HG03108 (cell line): ENCODE measurements at regions not wholly inside any gene's neighbourhood (a gene's known extent, or its start where the extent isn't known, plus 50 kb on each side); places are given as distances from the start of the nearest gene placed in this dataset.
A peak's percentile ranks its signal among the peaks of the same experiment; 100 is the strongest.

Source experiments
- ATAC-seq: cut with Tn5 transposase; IDR thresholded peaks from one replicate; pipeline ENCODE4 v1.9.1; 2021; ENCODE audit warnings: moderate library complexity; ENCODE audit not compliant: unreplicated experiment

DNA sequence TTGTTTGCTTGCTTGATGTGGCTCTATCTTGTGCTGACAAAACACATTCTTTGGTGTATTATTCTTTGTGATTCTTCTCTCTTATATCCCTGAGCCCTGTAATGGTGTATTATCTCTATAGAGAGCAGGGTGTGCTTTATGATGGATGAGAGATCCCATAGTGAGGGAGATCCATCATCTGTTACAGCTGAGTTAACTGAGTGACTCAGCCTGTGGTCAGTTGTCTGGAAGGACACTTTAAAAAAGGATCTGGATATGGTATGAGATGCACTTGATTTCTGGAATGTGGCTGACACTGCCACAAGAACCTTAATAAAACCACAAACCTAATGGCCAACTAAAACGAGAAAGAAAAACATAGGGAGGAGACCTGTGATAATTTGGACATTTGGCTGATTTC is 461.4 kb upstream of the SYT1 start:
- no peak for ATAC-seq

DNA sequence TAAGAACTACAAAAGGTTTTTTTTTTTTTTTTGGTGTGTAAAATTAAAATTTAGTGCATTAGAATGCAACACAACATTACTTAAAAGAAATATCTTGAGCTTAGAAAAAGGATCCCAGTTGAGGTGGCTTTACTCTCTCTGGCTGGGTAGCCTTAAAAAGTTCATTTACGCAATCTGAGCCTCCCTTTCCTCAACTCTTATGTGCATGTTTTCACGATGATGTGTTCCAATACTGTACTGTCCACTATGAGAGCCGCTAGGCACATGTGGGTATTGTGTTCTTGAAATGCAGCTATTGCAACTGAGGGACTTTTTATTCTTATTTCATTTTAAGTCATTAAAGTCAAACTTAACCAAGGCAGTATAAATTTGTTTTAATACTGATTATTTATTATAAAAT is 460.9 kb upstream of the SYT1 start:
- ATAC-seq = no peak

DNA sequence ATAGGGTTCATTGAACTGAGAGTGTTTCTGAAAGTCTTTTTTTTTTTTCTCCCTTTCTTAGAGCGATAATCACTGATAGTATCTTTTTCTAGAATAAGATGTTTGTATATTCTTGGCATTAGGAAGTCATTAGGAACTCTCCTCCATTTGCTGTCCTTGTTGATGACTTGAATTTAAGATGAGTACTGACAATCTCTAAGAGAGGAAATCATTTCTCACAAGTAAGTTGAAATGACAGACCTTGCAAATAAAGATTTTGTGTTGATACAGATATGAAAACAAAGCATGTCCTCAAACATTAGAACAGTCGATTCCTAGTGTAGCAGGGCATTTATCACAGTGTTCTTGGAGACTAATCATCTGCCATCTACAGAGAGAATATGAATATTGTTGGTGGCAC is 458.4 kb upstream of the SYT1 start:
- no peak for ATAC-seq

DNA sequence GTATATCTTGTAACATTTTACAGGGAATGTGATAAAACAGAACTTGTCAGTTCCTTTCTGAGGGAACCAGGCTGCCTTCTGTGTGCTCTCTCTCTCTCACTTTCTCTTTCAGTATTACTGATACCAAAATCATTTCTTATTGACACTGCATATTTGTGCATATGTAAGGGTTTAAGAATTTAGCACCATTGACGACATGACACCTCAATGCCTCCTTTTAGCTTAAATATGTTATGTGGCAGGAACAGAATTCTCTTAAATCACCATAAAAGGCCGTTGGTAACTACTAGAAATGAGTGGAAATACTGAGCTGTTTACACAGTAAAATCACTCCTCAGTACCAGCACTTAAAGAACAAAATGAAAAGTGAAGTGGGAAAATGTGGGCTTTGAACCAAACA is 457.7 kb upstream of the SYT1 start:
- no peak for ATAC-seq

DNA sequence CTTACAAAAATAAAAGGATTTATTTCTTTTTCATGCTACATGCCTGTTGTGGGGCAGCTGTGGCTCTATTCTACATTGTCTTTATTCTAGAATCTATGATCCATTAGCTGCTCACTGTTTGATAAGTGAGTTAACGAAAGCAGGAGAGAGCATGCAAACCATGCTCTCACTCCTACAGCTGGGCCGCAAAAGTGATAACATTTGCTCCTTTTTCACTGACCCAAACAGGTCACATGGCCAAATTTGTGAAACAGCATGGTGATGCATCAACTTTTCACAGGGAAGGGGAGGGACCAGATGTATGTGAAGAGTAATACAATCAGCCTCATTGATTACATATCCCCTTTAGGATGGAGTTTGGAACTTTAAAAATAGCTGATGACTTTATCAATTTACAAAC is 456.9 kb upstream of the SYT1 start:
- ATAC-seq = no peak

DNA sequence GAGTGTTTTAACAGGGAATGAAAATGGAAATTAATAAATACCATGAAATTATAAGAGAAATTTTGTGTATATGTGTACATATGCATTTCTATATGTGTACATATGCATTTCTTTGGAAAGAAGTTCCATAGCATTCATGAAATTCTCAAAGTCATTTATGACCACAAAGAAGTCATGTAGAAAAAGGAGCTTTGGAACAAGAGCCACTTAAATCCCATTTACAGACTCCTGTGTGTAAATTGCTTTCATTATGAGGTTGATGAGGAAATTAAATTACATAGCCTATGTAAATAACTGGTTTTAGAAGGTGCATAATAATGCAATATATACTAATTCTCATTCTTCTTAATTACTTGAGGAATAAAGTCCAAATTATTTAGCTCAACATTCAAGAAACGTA is 450.5 kb upstream of the SYT1 start:
- ATAC-seq = no peak

DNA sequence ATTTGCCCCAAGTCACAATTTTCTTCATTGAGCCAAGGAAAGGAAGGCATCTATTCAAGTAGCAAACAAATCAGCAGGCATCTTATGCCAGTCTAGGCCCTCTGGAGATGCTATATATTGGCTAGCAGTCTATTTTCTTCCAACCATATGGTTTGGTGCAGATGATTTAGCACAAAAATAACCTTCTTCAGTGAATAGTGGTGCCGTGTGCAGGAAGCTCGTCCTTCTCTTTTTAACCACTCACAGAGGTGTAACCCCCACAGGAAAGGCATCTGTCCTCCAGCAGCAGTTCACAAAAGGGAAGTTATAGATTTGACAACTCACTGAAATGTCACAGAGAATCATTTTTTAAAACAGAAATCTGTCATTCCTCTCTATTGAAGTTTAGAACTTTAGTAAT is 445.7 kb upstream of the SYT1 start:
- no peak for ATAC-seq

DNA sequence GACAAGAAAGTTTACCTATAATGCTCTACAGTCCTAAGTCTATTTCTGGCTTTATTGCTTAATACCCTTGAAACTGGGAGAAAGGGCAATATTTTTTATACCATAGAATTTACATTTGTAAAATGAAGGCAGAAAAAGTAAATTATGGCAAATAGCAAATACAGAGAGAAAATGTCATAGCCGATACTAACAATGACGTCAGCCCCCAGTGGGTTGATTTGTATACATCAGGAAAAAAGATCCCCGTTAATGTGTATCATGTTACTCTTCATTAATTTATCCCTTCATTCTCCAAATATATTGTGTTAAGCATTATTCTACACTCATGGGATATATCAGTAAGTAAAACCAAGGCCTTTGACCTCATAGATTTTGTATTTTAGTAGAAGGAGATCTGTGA is 445.1 kb upstream of the SYT1 start:
- no peak for ATAC-seq

DNA sequence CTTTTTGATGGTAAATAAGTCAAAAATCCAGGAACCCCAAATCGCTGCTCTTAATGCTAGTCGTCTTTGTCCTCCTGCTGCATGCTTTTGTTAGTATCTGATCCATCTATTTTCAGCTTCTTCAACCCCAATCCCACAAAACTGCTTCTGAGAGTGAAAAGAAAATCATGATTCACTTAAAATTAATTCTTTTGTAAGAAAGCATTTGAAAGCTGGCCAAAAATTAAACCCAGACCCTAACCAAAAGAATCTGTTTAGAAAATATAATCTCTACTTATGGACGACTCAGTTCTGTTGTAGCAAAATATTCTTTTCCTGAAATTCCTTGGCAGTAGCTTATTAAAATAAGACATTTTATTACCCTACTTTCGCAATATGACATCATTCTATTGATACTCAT is 443.6 kb upstream of the SYT1 start:
- no peak for ATAC-seq

DNA sequence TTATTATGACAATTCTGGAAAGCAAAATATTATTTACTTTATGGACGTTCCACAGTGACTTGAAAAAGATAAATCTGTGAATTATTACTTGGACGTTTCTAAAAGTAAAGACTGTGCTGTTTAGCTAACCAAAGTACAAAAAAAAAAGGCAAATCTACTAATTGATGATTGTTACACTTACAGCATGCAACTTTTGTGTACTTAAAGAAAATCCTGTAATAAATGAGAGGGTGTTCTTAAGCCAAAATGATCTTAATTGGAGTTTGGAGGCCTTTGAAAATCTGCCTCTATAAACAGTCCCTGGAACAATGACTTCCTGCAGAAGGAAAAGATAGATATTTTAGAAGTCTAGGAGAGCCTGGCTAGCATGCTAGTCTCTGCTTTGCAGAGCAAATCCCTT is 434.0 kb upstream of the SYT1 start:
- no peak for ATAC-seq

DNA sequence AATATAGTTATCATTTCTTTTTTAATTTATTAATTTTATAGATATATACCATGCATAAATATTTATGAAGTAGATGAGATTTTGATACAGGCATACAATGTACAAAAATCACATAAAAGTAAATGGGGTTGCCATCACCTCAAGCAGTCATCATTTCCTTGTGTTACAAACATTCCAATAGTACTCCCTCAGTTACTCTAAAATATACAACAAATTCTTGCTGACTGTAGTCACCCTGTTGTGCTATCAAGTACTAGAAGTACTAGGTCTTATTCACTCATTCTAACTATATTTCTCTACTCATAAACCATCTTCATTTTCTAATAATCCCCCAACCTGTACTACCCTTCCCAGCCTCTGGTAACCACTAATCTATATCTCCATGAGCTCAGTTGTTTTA is 432.6 kb upstream of the SYT1 start:
- no peak for ATAC-seq

DNA sequence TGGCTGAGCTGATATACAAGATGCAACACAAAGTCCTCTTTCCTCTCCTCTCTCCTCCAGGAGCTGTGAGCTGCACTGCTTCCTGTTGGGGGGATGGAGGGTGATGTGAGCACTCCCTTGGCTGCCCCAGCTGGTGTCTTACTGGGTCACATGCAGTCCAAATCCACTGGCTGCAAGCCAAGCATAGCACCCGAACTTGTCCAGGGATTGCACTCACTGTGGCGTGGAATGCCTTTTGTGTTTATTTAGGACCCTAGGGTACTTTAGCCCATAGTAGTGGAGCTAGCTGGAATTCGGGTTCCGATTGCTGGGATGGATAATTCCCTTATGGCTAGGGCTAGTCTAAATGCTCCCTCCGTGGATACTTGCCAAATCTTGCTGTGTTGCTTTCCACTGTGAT is 424.9 kb upstream of the SYT1 start:
- ATAC-seq = no peak

DNA sequence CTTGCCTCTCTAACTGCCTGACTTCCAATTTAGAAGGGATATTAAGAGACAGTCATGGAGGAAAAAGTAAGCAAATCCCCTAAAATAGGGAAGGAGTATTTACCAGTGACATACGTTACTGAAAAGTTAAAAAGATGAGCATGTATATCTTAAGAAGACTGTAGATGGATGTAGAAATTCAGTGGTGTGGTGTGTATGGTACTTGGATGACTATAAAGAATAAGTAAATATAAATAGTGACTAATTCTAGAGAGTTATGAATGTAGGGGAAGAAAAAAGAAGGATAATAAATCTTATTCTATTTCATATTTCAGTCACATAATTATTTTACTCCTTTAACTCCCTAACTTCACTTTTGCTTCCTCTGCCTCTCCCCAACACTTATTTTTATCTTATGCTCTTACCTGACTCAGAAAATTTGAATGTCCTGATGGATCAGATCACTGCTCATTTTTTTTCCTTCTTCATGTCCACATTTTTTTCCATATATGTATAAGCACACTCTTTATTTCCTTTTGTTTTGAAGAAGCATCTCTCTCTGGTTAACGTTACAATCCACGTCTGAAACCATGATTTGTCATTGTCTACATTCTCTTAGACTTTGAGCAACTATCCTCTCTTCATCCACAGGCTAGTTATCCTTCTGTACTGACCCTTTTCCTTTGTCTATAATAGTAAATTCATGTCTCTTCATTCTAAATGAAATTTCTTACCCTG is 422.7 kb upstream of the SYT1 start:
- no peak for ATAC-seq

DNA sequence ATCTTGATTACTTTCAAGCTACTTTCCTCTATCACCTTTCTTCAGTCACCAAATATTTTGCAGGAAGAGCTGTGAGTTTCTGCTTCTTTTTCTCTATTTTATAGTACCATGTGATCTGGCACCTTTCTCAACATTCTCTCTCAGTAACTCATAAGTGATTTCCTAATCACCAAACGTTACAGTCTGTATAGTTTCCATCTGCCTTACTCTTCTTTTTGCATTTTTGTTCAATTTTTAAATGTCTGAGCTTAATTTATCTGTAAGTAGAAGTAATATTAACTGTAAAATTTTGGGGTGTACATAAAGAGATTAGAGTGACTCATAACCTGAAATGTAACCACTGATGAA is 422.1 kb upstream of the SYT1 start:
- ATAC-seq = no peak

DNA sequence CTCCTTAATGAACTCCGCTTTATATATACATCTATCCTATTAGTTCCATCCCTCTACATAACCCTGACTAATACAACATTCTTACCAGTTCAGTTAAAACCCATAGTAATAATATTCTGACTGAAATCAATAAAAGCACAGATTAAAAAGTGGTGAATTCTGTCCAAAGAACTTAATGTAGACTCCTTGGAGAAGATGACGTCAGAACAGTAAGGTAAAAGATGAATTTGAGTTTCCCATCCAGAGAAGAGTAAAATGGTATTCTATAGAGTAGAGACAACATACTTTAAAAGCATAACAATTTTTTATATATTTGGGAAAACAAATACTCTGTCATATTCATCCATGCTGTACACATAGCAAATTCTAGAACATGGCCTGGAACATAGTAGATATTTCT is 418.0 kb upstream of the SYT1 start:
- no peak for ATAC-seq

DNA sequence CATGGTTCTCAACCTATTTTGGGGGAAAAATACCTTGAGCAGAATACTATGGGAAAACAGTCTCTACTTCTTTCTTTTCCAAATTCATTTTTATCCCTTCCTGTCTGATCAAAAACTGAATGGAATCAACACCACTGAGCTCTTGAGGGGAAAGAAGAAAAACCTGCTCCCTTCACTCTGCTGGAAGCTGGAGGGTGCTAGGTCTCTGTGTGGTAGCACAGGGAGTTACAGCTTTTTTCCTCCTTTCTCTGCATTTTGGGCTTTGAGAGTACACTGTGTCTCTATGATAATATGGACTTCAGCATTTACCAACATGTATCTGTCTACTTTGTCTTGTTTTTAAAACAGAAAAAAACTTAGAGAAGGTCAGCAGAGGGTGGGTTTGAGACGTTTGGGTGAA is 417.2 kb upstream of the SYT1 start:
- no peak for ATAC-seq

DNA sequence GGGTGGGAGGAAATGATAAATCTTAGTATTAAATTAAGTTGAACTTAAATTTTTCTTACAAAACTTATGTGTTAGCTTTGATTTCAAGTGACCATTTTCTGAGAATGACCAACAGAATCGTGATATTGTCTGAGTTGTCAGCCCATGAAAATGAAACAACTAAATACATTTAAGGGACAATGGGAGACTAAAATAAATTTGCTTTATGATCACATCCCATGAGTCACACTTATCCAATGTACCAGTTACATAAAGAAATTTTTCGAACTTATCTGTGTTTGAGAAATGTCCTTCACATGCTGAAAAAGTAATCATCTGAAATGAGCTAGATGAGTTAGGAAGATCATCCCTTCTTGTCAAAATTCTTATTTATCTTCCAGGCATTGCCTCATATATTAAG is 415.9 kb upstream of the SYT1 start:
- ATAC-seq = no peak

DNA sequence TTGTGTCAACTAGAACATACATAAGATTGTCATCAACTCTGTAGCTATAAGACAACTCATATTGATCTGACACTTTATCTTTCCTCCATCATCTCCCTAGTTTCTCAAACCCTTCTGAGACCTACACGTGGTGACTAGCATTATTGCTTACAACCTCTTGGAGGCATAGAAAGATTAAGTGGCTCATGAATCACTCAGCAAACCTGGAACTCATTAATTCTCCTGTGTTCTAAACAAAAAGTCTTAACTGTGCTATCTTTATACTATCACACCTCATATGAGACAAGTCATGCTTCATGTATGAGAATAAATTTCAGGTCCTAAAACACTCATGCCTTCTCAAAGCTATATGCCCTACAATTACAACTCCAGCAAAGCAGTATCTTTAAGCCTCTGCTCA is 408.6 kb upstream of the SYT1 start:
- no peak for ATAC-seq

DNA sequence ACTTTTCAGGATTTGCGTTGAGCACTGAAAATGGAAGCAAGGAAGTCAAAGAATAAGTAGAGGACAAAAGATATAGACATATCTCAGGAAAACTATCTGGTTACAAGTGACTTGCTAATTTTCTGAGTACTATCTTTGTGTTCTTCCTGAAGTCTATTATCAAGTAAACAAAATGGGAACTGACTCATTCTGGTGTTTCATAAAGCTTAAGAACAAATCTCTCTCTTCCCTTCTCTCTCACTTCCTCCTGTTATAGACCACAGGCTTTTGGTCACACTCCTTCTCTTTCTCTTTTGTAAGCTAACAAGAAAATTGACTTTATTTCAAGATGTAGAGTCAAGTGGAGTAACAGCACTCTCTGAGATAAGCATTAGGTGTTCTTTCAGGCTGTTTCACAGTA is 406.6 kb upstream of the SYT1 start:
- peak; percentile 100 for ATAC-seq

DNA sequence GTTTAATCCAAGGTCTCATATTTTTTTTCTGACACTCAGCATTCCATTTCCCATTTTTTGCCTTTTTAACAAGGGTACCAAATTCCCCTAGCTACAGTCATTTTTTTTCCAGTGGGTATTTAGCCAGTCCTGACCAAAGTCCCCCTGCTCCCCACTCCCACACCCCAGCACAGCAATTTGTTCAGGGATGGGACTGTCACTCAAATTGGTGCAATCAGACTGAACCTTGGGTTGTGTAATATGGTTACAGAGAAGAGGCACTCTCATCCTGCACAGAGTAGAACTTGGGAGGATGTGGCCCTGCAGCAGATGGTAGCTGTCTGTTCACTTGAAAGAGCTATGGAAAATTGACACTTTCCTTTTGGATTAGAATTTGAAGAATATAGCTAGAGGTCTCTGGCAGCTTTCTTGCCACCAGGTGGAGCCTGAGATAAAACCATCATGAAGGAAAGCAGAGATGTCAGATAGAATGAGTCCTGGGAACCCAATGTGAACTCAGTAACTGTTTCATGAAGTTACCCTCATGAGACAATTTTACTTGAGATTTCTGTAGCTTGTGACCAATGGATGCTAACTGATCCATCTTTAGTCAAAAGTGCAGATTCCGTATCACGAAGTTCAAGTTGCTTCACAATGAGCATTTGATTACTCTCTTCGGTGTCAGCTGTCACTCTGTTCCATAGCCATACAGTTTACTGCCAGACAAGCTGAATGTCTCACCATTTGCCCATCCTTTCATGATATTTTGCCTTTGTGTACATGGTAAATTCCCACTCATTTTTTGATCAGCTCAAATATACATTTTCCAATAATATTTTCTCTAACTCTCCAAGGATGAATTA is 394.0 kb upstream of the SYT1 start:
- ATAC-seq = no peak

DNA sequence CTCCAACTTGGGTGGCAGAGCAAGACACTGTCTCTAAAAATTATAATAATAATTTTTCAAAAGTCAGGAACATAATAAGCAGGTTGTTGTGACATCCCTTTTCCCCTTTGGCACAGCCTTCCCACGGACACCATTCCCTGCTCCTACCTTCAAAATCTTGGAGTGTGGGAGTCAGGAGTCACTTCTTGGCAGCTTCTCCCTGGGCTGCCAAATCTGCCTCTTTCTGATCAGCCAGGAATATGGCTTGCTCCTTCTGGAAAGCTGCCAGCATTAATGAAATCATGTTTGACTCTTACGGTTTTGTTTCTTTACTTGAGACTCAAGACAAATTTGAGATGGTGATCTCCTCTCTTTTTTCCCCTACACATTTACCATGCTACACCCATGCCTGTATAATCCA is 391.4 kb upstream of the SYT1 start:
- no peak for ATAC-seq

DNA sequence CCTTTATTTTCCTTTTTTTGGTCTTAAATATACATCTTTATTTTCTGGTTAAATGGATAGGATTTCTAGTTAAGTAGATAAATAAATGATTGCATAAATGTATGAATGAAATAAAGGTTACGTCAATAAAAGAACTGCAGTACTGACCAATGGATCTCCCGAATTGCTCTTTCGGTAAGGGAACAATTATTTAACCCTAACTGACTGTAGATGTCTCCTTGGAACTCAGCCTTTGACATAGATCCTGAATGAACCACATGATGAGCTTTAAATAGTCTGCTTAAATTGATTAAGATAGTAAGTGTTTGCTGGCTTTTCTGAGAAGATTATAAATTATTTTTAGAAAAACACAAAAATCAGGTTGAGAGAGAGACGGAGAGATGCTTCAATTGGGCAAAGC is 391.0 kb upstream of the SYT1 start:
- no peak for ATAC-seq

DNA sequence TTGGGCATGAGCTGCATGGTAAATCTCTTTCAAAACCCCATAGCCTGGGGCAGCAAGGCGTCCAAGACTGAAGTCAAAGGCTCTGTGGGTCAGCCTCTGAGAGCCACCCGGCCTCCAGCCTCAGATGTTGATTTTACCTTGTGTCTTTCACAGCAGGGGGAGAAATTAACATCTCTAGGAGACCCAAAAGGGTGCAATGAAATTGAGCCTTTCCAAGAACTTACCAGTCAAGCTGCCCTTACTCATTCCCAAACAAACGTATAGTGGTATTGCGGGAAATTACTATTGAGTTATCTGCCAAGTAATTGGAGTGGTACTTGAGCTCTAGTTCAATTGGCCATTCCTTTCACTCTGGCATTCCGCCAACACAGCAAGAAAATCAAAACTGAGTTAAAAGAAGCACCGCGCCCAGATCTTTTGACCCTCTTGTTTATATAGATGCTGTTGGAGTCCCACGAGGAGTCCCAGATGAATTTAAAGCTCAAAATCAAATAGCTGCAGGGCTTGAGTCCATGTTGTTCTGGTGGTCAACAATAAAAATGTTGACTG is 380.7 kb upstream of the SYT1 start:
- no peak for ATAC-seq
